LHCN-M2 (cell line): ENCODE measurements at regions not wholly inside any gene's neighbourhood (a gene's known extent, or its start where the extent isn't known, plus 50 kb on each side); places are given as distances from the start of the nearest gene placed in this dataset.

Experiments
- DNase-seq: peaks from one replicate; pipeline ENCODE4 v3.0.0-alpha.2; 2012; ENCODE audit warnings: low read depth

- DNase-seq, result no peak
Observed at GRCh38 chr5:105453216-105453807, 1890.7 kb upstream of the NUDT12 start.

GRCh38 chr5:105448271-105448670 is 1885.7 kb upstream of the NUDT12 start:
- DNase-seq, result no peak

GRCh38 chr5:105430516-105430915 is 1867.9 kb upstream of the NUDT12 start:
- peak; percentile 32 for DNase-seq

- DNase-seq, result no peak
Observed at GRCh38 chr5:105428451-105429380, 1866.1 kb upstream of the NUDT12 start.

- DNase-seq, result no peak
Observed at GRCh38 chr5:105414067-105414466, 1851.5 kb upstream of the NUDT12 start.

- no peak for DNase-seq
Observed at GRCh38 chr5:105413406-105413990, 1850.9 kb upstream of the NUDT12 start.

GRCh38 chr5:105409695-105410094 is 1847.1 kb upstream of the NUDT12 start:
- DNase-seq, result no peak

- no peak for DNase-seq
Observed at GRCh38 chr5:105407200-105407599, 1844.6 kb upstream of the NUDT12 start.

GRCh38 chr5:105397749-105398148 is 1835.2 kb upstream of the NUDT12 start:
- DNase-seq, result no peak

GRCh38 chr5:105392710-105393149 is 1830.1 kb upstream of the NUDT12 start:
- DNase-seq, result no peak

- DNase-seq, result no peak
Observed at GRCh38 chr5:105392122-105392709, 1829.6 kb upstream of the NUDT12 start.

GRCh38 chr5:105380126-105380525 is 1817.5 kb upstream of the NUDT12 start:
- DNase-seq, result no peak

- DNase-seq, result no peak
Observed at GRCh38 chr5:105371169-105371568, 1808.6 kb upstream of the NUDT12 start.

- DNase-seq, result no peak
Observed at GRCh38 chr5:105350486-105351140, 1788.0 kb upstream of the NUDT12 start.

- DNase-seq, result no peak
Observed at GRCh38 chr5:105331558-105331957, 1769.0 kb upstream of the NUDT12 start.

GRCh38 chr5:105330185-105330584 is 1767.6 kb upstream of the NUDT12 start:
- no peak for DNase-seq

- no peak for DNase-seq
Observed at GRCh38 chr5:105304859-105305258, 1742.3 kb upstream of the NUDT12 start.

GRCh38 chr5:105288946-105289345 is 1726.4 kb upstream of the NUDT12 start:
- peak; percentile 32 for DNase-seq

GRCh38 chr5:105283134-105283533 is 1720.5 kb upstream of the NUDT12 start:
- no peak for DNase-seq

GRCh38 chr5:105274079-105274478 is 1711.5 kb upstream of the NUDT12 start:
- no peak for DNase-seq

- no peak for DNase-seq
Observed at GRCh38 chr5:105263515-105263914, 1700.9 kb upstream of the NUDT12 start.
